ENCODE measurements at regions not wholly inside any gene's neighbourhood (a gene's known extent, or its start where the extent isn't known, plus 50 kb on each side); places are given as distances from the start of the nearest gene placed in this dataset.

- TF ChIP-seq YY1 (IDR thresholded peaks at IDR 0.05) = peak; percentile 92
- TF ChIP-seq GABPA (IDR thresholded peaks at IDR 0.05 in 1 of 2, conservative IDR thresholded peaks at IDR 0.05 in 1 of 2) = peak in 1 of 2 donors; percentile 59
- TF ChIP-seq CTCF (IDR thresholded peaks at IDR 0.05; ENCODE audit: low read depth, low read length, missing input control) = peak; percentile 32
- peak; percentile 76 for TF ChIP-seq TAF1 (conservative IDR thresholded peaks at IDR 0.05)
- peak; percentile 90 for TF ChIP-seq MAX (IDR thresholded peaks at IDR 0.05)
- peak; percentile 60 to 70 for TF ChIP-seq JUND (IDR thresholded peaks at IDR 0.05)
- TF ChIP-seq EGR1 (IDR thresholded peaks at IDR 0.05; ENCODE audit: low read depth in 2 of 2) = peak; percentile 27 to 76
Observed at GRCh38 chr19:34306213-34306661, 51.9 kb downstream of the GARRE1 start.

Data from liver (tissue), 3 donors.